ENCODE measurements at regions not wholly inside any gene's neighbourhood (a gene's known extent, or its start where the extent isn't known, plus 50 kb on each side); places are given as distances from the start of the nearest gene placed in this dataset.

DNA sequence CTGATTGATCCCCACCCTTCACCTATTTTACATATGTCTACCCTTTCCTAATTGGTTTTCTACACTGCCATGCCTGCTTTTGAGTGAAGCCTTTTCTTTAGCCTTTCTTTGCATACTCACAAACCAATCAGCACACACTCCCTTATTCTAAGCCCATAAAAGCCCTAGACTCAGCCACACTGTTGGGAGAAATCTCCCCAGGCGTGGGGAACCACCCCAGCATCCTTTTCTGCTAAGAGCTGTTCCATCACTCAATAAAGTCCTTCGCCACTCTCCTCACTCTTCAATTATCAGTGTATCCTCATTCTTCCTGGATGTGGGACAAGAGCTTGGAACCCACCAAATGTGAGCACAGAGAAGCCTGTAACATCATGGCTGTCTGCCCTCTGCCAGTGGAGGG is 343.6 kb downstream of the SLITRK1 start:
- TF ChIP-seq, protein P1, sequence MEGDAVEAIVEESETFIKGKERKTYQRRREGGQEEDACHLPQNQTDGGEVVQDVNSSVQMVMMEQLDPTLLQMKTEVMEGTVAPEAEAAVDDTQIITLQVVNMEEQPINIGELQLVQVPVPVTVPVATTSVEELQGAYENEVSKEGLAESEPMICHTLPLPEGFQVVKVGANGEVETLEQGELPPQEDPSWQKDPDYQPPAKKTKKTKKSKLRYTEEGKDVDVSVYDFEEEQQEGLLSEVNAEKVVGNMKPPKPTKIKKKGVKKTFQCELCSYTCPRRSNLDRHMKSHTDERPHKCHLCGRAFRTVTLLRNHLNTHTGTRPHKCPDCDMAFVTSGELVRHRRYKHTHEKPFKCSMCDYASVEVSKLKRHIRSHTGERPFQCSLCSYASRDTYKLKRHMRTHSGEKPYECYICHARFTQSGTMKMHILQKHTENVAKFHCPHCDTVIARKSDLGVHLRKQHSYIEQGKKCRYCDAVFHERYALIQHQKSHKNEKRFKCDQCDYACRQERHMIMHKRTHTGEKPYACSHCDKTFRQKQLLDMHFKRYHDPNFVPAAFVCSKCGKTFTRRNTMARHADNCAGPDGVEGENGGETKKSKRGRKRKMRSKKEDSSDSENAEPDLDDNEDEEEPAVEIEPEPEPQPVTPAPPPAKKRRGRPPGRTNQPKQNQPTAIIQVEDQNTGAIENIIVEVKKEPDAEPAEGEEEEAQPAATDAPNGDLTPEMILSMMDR (IDR thresholded peaks at IDR 0.05; ENCODE audit: extremely low read depth in 1 of 2, insufficient read depth in 1 of 2, low read depth in 1 of 2, low read length in 2 of 2) = no peak
- TF ChIP-seq POLR2AphosphoS5 (IDR thresholded peaks at IDR 0.05; ENCODE audit: insufficient read depth, low read depth, low read length) = no peak
- no peak for TF ChIP-seq POLR2A (IDR thresholded peaks at IDR 0.05; ENCODE audit: low read depth, low read length)
- TF ChIP-seq EZH2 (IDR thresholded peaks at IDR 0.05; ENCODE audit: borderline replicate concordance, low read depth, low read length, severe bottlenecking) = no peak
- TF ChIP-seq GATA2 (IDR thresholded peaks at IDR 0.05; ENCODE audit: insufficient read depth, insufficient read length, low read depth, low read length) = no peak
- TF ChIP-seq, protein P2, sequence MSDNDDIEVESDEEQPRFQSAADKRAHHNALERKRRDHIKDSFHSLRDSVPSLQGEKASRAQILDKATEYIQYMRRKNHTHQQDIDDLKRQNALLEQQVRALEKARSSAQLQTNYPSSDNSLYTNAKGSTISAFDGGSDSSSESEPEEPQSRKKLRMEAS (IDR thresholded peaks at IDR 0.05; ENCODE audit: insufficient read depth, insufficient read length) = no peak

Data from endothelial cell of umbilical vein (primary cell).